HG02759 (cell line): ENCODE measurements at regions not wholly inside any gene's neighbourhood (a gene's known extent, or its start where the extent isn't known, plus 50 kb on each side); places are given as distances from the start of the nearest gene placed in this dataset.
A peak's percentile ranks its signal among the peaks of the same experiment; 100 is the strongest.

Experiments
- ATAC-seq: cut with Tn5 transposase; IDR thresholded peaks from one replicate; pipeline ENCODE4 v1.9.1; 2021; ENCODE audit warnings: mild to moderate bottlenecking, moderate library complexity; ENCODE audit not compliant: unreplicated experiment

- no peak for ATAC-seq
These were observed 617.8 kb downstream of the PCDH7 start for GRCh38 chr4:31338000-31338399.

GRCh38 chr4:31341601-31342359, 621.6 kb downstream of the PCDH7 start:
- ATAC-seq: no peak

- no peak for ATAC-seq
These were observed 622.9 kb downstream of the PCDH7 start for GRCh38 chr4:31343061-31343460.

GRCh38 chr4:31349907-31350306, 629.7 kb downstream of the PCDH7 start:
- no peak for ATAC-seq

GRCh38 chr4:31351695-31352094, 631.5 kb downstream of the PCDH7 start:
- no peak for ATAC-seq

- no peak for ATAC-seq
These were observed 636.7 kb downstream of the PCDH7 start for GRCh38 chr4:31356839-31357238.

- ATAC-seq: no peak
These were observed 640.6 kb downstream of the PCDH7 start for GRCh38 chr4:31360786-31361185.

GRCh38 chr4:31362756-31363155, 642.6 kb downstream of the PCDH7 start:
- ATAC-seq: no peak

- ATAC-seq: no peak
These were observed 645.0 kb downstream of the PCDH7 start for GRCh38 chr4:31365006-31365690.

GRCh38 chr4:31366041-31366440, 645.9 kb downstream of the PCDH7 start:
- ATAC-seq: no peak

- ATAC-seq: peak; percentile 97
These were observed 650.8 kb downstream of the PCDH7 start for GRCh38 chr4:31370866-31371465.

GRCh38 chr4:31374256-31374960, 654.2 kb downstream of the PCDH7 start:
- no peak for ATAC-seq

GRCh38 chr4:31375936-31376335, 655.8 kb downstream of the PCDH7 start:
- ATAC-seq: no peak

- no peak for ATAC-seq
These were observed 659.2 kb downstream of the PCDH7 start for GRCh38 chr4:31379364-31379763.

- ATAC-seq: no peak
These were observed 663.6 kb downstream of the PCDH7 start for GRCh38 chr4:31383767-31384166.

- no peak for ATAC-seq
These were observed 670.7 kb downstream of the PCDH7 start for GRCh38 chr4:31390849-31391248.

GRCh38 chr4:31391976-31392375, 671.8 kb downstream of the PCDH7 start:
- no peak for ATAC-seq

- no peak for ATAC-seq
These were observed 672.8 kb downstream of the PCDH7 start for GRCh38 chr4:31392923-31393322.

GRCh38 chr4:31408121-31408520, 688.0 kb downstream of the PCDH7 start:
- ATAC-seq: no peak

- ATAC-seq: no peak
These were observed 691.4 kb downstream of the PCDH7 start for GRCh38 chr4:31411565-31411964.

- ATAC-seq: no peak
These were observed 695.5 kb downstream of the PCDH7 start for GRCh38 chr4:31415629-31416028.
